HG03095 (cell line): ENCODE measurements at regions not wholly inside any gene's neighbourhood (a gene's known extent, or its start where the extent isn't known, plus 50 kb on each side); places are given as distances from the start of the nearest gene placed in this dataset.

Experiments used
- ATAC-seq: cut with Tn5 transposase; IDR thresholded peaks from one replicate; pipeline ENCODE4 v1.9.1; 2021; ENCODE audit warnings: moderate library complexity; ENCODE audit not compliant: unreplicated experiment

DNA sequence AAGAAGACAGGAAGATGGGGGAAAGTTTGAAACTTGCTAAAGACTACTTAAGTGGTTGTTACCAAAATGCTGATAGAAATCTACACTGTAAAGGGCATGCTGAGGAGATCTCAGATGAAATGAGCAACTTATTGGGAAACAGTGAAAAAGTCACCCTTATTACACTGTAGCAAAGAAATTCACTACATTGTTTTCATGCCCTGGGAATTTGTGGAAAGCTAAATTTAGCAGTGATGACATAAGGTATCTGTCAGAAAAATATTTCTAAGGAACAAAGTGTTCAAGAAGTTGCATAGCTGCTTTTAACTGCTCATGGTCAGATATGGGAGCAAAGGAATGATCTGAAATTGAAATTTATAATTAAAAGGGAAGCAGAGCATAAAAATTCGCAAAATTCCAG, 702.4 kb upstream of the LRRC4C start:
- ATAC-seq, result no peak

- no peak for ATAC-seq
Measured at GRCh38 chr11:42169191-42169590, 709.7 kb upstream of the LRRC4C start.

GRCh38 chr11:42170601-42171000, 711.1 kb upstream of the LRRC4C start:
- no peak for ATAC-seq

GRCh38 chr11:42171046-42171445, 711.6 kb upstream of the LRRC4C start:
- no peak for ATAC-seq

- no peak for ATAC-seq
Measured at GRCh38 chr11:42172441-42172840, 713.0 kb upstream of the LRRC4C start.

DNA sequence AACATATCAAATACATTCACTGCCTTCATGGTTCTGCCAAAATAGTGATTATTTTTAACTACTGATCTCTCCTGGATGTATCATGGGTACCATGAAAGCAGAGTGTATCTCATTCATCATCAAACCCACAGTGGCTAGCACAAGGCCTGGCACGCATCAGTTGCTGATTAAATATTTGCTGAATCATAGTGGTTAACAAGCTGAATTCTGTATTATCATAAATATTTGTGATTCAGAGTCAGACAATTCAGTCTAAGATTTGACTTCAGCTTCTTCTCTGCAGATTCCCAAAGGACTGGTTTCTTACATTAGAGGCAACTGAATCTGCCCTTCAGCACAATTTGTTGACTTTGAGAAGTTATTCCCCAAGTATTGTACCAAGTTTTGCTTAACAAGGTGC, 715.8 kb upstream of the LRRC4C start:
- no peak for ATAC-seq

DNA sequence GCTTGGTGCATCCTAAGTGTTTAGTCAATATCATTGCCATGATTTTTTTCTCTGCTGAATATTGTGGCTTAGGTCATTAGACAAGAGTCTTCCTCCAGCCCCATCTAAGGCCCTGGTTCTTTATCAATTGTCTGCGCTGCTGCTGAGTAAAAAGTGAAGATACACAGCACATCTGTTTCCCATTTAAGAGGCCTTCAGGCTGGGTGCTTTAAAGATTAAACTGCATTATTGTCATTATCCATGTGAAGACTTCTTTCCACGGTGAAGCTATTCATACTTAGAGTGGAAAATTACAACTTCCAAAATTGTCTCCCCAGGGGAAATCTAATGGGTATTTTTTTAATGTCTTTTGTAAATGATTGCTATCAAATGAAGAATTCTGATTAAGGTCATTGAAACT, 719.8 kb upstream of the LRRC4C start:
- ATAC-seq, result no peak

DNA sequence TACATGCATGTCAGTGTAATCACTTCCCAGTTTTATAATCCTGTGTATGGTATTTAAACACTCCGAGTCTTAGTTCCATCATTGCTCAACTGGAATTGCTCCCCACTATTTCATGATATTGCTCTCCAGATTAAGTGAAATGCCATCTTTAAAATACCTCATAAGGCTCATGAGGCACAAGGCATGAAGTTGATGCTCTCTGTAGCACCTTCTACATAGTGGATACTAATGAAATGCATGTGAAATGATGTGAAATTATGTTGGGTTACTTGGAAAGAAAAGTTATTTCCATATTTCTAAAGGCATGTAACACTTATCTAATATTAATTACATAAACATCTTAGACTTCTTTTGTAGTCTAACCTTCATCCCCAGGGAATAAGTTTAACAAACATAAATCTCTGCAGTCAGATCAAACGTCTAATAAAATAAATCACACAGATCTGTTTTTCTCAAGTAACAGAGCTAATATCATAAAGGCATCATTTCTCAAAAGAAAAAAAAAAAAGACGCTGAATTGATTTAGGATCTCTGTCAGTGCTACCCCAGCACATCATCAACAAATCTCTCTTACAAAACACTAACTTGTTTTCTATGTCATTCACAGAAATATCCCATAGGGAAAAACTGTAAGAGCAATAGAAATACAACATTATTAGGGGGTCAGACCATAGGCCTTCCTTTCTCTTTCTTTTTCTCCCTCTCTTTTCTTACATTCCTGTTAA, 736.0 kb upstream of the LRRC4C start:
- ATAC-seq, result no peak

GRCh38 chr11:42200311-42200710, 740.9 kb upstream of the LRRC4C start:
- no peak for ATAC-seq

DNA sequence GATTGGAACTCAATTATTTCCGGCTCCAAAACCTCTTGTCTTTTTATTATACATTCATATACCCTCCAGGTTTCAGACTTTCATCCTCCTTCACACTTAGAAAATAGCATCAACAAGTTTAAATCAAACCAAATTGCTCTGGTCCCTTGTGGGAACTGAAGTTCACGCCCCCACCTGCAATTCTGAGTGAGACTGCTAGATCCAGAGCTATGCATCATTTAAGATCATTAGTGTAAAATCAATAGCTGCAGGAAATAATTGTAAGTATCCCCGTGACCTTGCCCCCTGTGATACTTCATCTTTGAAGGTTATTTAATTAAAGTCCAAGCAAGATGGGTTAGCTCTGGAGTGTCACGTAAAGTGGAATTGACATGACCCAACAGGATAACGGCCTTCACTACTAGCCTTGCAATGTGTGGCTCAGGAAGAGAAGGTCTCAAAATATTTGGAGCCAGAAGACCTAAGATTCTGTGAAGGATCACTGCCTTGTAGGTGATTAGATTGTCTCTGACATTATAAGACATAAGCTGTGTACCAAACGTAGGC, 742.2 kb upstream of the LRRC4C start:
- no peak for ATAC-seq

DNA sequence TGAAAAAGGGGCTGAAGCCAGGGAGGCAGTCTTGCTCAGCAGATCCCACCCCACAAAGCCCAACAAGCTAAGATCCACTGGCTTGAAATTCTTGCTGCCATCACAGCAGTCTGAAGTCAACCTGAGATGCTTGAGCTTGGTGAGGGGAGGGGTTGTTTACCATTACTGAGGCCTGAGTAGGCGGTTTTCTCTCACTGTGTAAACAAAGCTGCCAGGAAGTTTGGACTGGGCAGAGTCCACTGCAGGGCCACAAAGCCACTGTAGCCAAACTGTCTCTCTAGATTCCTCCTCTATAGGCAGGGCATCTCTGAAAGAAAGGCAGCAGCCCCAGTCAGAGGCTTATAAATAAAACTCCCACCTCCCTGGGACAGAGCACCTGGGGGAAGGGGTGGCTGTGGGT, 746.1 kb upstream of the LRRC4C start:
- ATAC-seq, result no peak

DNA sequence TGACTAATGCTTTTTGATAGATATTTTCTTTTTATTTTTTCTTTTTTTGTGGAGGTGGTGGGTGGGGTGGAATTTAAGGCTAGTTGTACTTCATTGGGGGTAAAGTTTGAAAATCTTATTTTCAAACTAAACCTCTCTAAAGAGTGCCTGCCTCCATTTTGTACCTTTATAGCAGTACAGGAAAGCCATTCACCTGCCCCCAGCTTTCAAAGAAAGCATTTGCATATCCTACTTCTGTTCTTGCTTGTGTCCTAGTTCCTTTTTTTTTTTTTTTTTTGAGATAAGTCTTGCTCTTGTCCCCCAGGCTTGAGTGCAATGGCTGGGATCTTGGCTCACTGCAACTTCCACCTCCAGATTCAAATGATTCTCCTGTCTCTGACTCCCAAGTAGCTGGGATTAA, 766.2 kb upstream of the LRRC4C start:
- no peak for ATAC-seq

GRCh38 chr11:42232673-42233072, 773.2 kb upstream of the LRRC4C start:
- no peak for ATAC-seq

DNA sequence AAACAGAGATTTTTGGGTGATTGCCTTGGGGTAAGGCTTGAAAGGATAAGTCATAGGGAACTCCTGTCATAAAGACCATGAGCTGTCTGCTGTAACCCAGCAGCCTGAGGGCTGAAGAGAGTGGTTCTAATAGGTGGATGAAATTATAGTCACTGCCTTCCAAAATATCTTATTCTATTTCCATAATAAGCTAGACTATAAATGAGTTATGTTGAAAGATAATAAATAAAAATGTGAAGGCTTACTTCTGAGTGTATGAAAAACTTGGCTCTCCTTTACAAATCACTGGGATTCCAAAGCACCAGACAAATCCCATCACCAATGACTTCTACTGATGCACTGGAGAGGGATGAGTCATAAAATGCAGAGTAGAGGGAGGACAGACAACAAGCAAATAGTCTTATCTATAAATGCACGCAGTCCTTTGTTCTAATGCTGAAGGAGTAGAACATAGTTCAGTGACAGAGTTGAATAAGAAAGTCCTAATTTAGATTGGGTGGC, 775.0 kb upstream of the LRRC4C start:
- no peak for ATAC-seq

DNA sequence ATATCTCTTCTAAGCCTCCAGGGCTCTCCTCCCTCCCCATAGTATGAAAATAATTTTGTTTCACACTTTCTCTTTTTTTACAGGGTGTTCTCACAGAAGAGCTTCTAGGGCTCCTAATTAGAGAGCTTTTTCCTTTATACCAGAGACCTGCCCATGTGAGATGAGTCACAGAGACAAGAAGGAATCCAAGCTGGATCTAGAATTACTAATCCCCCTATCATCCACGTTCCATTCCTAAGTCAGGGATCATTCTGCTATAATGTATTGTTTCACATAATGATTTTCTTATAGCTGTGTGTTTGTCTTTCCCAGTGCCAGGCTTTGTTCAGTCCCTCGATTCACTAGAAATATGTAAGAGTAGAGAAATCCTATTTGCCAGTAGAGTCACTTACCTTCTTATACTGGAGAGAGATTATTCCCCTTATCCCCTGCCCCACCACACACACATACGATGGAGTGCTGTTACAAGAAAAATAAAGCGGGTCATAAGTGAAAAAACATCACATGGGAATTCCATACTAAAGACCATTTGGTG, 778.3 kb upstream of the LRRC4C start:
- no peak for ATAC-seq

GRCh38 chr11:42239188-42239587, 779.7 kb upstream of the LRRC4C start:
- no peak for ATAC-seq

GRCh38 chr11:42243385-42243784, 783.9 kb upstream of the LRRC4C start:
- ATAC-seq, result no peak

GRCh38 chr11:42244376-42244775, 784.9 kb upstream of the LRRC4C start:
- ATAC-seq, result no peak

DNA sequence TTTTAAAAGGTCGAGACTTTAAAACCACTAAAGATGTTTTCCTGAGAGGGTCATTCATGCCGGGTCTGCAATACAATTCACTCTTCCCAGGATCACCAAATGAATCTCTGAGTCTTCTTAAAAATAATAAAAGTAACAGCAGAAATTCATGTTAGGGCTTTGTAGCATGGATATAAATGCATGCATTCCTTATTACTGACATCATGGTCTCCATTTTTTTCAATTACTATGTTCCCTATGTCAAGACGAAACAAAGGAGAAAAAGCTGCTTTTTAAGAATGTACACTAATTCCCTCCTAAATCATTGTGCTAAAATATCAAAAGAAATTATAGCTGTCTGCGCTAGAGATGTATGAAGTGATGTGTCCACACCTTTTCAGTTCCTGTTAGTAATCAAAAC, 789.9 kb upstream of the LRRC4C start:
- ATAC-seq, result no peak

DNA sequence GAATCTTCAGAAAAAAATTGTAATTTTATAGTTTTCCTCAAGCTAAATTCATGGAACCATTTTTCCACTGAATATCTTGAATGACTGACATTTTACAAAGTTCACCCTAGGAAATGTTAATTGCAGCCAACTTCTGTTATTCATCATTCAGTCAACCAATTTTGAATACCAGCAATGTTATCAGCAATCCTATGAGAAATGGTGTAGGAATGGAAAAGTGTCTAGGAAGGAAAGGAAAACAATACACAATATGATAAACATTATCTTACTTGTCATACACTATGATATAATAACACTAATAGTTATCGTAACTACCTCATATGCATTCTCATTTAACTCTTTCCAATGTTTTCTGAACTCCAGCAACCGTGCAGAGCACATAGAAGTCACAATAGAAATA, 790.5 kb upstream of the LRRC4C start:
- ATAC-seq, result no peak

DNA sequence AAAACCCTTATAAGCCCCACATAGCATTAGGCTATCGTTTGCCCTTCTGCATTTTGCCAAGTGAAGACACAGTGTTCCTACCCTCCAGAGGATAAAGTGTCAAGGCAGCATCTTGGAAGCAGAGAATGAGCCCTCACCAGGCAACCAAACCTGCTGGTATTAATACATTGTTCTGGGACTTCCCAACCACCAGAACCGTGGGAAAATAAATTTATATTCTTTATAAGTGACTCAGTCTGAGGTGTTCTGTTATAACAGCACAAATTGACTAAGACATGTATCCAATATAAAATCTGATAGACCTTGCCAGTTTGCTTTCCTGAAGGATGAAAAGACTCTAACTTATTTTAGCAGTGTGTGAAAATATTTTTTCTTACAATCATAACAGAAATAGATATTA, 792.5 kb upstream of the LRRC4C start:
- ATAC-seq, result no peak

DNA sequence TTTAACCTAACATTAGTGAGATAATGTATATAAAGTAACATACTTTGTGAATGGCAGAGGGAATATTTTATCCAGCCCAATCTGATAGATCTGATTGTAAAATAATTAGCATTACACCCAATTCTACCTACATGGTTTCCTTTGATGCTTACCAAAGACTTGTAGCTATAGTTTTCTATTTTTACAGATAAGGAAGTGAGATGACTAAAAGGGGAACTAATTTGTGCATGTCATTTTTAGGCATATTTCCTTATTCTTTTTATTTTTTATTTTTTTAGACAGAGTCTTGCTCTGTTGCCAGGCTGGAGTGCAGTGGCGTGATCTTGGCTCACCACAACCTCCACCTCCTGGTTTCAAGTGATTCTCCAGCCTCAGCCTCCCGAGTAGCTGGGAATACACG, 793.7 kb upstream of the LRRC4C start:
- no peak for ATAC-seq

DNA sequence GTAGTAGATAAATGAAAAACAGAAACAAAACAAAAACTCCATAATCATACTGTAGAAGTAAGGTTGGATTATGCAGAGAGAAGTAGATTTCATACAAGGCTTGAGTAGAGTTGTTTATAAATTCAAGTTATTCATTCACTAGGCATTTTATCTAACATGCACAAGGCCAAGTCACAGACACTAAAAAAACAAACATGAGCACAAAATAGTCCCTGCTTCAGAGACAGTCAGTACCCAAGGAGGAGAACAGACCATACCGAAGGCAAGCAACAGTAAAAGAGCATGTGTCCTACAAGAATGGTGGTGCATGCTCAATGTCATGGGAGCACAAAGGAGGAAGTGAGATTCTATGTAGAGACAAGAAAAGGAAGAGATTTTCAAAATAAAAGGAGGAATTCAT, 796.5 kb upstream of the LRRC4C start:
- ATAC-seq, result no peak
